NCI-H510A (cell line): ENCODE measurements at regions not wholly inside any gene's neighbourhood (a gene's known extent, or its start where the extent isn't known, plus 50 kb on each side); places are given as distances from the start of the nearest gene placed in this dataset.

Experiments
- DNase-seq: peaks from one replicate; lab custom pipeline; 2025; lab: John Stamatoyannopoulos, UW

DNA sequence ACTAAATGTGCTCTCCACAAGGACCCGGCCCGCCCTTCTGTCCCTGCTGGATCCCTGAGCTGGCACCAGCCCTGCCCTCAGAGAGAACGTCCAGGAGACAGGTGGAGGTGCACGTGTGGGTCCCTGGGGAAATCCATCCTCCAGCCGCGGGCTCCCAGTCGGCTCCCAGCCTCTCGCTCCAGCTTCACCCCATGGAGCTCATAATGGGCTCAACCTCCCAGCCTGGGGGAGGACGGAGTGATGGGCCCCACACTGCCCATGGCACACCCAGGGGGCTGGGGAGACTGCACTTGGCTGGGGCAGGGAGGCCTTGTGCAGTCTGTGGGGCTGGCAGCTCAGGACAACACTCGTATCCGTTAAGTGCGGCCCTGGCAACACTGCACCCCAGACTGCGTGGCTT is 250.5 kb downstream of the TMEM121 start:
- no peak for DNase-seq

DNA sequence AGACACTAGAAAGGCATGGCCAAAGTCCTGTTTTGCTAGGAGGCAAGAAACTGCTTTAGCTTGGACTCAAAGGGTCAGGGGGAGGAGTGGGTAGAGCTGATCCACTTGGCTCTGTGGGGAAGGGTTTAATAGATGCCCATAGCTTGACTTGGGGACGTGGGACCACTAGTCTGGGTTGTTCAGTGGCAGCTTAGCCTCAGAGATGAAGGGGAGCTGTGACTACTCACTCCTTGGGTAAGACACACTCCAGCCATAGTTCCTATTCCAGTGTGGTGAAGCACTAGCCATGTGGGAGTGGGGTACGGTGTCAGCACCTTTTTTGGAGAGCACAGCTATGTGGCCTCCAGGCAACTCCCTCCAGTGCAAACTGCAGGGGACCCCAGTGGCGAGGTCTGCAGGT is 257.3 kb downstream of the TMEM121 start:
- DNase-seq, result no peak

DNA sequence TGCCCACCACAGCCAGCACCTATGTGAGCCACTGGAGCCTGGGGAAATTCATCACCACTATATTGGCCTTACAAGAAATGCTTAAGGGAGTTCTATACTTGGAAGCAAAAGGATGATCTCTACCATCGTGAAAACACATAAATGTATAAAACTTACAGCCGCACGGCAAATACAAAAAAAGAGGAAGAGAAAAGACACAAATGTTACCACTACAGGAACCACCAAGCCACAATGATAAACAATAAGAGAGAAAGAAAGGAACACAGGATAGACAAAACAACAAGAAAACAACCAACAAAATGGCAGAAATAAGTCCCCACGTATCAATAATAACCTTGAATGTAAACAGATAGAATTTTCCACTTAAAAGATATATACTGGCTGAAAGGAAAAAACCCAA is 267.5 kb downstream of the TMEM121 start:
- no peak for DNase-seq

DNA sequence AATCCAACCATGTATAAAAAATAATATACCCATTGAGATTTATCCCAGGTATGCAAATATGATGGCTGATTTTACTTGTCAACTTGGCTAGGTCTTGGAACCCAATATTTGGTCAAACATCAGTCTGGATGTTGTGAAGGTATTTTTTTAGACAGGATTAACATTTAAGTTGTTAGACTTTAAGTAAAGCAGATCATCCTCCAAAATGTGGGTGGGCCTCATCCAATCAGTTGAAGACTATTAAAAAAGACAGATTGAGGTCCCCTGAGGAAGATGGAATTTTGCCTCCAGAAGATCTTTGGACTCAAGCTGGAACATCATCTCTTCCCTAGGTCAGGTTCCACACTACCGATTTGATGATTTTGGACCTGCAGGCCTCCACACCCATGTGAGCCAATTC is 271.2 kb downstream of the TMEM121 start:
- DNase-seq, result no peak

DNA sequence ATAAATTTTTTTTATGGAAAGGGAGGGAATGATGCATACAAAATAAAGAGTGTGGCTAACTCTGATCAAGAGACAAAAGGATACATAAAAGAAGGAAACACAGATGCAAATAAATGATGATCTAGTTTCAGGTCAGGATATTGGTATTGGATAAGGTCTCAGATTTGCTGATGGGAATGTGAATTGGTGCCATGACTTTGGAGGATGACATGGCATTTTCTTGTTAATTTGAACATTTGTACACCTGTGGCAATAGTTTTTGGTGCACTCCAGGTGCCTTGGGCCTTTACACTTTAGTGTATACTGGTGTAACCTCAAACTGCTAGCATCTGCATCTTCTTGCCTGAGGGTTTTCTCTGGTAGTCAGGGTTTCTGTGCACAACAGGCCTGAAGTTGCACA is 279.3 kb downstream of the TMEM121 start:
- no peak for DNase-seq

DNA sequence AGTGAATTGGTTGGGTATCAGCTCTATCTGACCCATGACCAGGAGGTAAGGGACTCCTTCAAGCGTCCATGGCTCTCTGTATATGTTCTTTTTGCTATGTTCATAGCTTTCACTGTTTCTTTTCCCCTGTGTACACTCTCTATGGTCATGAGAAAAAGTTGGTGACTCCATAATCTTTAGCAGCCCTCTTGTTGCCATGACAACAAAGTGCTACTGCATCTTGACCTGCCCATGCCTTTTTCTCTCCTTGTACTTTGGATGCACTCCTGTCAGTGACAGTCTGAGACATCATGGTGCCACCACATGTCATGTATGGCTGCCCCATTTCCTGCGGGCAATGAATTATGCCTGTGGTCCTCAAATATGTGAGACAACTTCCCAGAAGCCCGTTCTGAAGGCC is 280.2 kb downstream of the TMEM121 start:
- no peak for DNase-seq

DNA sequence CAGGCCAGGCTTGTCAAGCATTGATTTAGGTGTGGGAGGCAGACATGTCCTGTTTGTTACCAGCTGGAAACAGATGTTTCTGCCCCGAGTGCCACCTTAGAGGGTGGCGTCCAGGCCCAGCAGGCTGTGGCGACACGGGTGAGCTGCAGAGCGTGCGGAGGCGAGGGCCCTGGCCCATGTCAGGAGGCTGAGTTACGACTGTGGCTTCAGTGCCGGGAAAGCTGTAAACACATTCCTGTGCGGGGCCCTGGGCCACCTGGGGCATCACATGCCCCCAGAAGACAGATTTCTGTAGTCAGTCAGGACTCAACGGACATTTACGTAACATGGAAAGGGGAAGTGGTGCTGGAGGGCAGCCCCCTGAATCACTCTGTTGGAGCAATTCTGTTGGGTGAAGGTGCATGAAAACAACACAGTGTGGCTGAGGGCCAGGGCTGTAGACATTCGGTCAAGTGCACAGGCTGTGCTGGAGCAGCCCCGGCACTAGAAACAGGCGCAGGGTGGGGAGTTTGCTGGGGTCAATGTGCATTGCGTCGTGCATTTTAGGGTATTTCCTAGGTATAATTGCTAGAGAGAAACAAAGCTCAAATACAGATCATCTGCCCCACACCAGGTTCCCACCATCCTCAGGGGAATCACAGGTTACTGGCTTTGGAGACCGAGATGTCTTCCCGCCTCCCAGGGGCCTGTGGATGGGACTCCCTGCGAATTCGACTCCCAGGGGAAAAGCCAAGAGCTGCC is 291.8 kb downstream of the TMEM121 start:
- DNase-seq, result no peak

DNA sequence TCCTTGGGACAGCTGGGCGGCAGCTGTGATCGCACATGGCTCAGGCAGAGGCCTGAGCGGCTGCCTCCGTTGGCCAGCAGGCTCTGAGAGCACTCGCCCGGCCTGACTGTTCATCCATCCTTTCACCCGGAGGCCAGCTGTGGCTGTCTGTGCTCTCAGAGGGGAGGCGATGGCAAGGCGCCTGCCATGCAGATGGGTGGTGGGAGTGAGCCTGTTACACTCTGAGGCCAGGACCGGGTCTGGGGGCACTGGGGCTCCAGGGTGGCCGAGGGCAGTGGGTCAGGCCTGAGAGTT is 292.3 kb downstream of the TMEM121 start:
- no peak for DNase-seq

DNA sequence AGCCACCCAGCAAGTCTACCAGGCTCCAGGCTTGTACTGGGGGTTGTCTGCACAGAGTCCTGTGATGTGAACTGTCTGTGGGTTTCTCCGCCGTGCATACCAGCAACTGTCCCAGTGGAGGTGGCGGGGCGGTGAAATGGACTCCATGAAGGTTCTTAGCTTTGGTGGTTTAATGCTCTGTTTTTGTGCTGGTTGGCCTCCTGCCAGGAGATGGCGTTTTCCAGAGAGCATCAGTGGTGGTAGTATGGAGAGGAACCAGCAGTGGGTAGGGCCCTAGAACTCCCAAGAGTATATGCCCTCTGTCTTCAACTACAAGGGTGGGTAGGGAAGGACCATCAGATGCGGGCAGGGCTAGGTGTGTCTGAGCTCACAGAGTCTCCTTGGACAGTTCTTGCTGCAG is 303.8 kb downstream of the TMEM121 start:
- DNase-seq, result no peak

DNA sequence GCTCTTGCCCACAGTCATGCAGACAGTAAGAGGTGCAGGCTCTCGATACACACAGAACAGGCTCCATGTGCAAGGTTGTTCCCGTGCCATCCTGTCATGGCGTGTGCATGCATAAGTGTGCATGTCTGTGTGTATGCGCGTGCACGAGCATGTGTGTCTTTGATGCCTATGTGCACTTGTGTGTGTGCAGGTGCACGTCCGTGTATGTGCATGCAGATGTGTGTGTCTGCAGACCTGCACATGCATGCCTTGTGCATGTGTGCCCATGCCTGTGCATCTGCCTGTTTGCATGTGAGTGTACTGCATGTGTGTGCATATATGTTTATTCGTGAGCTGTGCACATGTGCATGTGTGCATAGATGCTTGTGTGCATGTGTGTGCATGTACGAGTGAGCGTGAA is 309.8 kb downstream of the TMEM121 start:
- DNase-seq, result no peak

DNA sequence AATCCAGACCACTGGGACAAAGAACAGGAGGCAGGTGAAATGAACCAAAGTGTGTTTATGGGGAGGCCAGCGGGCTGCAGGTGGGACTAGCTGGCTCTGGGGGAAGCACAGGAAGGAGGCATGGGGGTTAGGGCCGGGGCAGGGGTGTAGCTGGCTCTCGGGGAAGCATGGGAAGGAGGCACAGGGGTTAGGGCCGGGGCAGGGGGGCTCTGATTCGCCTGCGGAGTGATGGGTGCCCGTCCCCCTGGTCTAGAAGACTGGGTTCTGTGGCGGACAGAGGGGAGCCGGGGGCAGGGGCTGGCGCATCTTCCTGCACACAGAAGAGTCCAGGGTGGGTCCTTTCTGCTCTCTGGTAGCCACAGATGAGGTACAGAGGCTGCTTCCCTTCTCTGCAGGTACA is 310.3 kb downstream of the TMEM121 start:
- DNase-seq, result no peak

DNA sequence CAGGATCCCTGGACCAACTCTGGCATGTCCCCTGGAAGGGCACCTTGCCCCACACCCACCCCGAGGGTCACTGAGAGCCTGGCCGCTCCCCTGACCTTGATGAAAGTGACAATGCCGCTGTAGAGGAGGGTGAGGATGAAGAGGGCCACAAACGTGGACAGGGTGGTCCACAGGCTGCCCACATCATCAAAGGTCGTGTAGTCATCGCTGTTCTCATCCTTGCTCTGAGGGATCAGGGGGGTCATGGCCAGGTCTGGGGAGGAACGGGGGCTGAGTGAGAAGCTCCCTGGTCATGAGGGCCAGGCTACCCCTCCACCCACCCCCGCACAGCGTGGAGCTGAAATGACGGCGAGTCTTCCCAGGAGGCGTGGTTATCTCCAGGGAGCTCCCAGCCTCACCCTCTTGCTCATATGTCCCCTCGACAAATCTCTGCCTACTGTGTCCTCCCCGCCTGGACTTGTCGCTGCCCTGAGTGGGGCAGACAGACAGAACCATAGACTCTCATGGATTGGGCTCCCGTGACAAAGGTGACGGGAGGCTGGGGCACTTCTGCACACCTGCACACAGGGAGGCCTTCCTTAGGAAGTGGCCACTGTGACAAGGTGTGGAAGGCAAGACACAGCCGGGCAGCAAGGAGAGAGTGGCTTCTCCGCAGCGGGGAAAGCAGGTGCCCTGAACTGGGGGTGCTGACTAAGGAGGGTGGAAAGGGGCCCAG is 311.1 kb downstream of the TMEM121 start:
- DNase-seq, result no peak

DNA sequence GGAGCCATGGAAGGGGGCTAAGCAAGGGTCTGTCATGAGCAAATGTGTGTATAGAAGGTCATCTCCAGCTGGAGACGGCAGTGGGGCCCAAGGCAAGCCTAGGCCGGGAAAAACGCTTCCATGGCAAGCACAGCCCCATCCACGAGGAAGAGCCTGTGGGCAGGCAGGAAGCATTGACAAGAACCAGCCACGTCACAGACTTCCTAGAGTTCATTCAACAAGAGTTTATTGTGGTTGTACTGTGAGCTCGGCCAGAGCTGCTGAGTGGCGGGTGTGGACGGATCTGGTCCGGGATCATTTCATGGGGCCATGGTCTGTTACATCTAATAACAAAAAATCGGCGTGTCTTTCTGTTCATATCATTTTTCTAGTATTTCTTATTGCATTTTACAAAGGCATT is 311.7 kb downstream of the TMEM121 start:
- no peak for DNase-seq

DNA sequence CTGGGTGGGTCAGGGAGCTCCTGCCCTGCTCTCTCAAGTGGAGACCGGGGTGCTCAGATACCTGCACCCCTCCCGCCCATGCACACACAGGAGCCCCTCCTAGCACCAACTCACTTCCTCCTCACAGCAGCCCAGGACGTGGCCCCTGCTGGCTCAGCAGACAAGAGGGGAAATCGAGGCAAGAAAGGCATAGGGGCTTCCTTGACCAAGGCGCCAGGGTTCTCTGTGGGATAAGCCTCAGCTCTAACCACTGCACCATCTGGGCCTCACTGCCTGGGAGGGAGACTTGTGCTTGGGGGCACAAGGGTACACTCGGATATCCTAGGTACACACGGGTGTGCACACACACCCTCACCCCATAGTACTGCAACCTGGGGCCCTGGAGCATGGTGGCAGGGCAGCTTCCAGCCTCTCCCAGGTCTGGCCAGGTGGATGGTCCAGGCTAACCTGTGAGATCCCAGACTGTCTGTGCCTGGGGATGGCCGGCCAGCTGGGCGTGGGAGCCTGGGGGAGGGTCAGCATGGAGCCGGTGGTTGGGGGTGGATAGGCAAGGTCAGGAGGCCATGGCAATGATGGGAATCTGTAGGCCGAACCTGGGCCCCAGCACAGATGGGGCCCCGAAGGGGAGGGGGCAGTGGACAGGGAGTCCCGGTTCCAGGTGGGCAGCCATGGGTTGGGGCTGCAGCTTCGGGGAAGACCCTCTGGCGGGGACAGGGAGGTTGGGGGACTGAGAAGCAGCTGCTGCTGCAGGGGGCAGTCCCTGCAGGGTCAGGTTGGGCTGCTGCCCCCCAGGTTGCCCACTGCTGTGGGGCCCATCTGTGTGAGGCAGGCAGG is 312.4 kb downstream of the TMEM121 start:
- DNase-seq, result no peak

DNA sequence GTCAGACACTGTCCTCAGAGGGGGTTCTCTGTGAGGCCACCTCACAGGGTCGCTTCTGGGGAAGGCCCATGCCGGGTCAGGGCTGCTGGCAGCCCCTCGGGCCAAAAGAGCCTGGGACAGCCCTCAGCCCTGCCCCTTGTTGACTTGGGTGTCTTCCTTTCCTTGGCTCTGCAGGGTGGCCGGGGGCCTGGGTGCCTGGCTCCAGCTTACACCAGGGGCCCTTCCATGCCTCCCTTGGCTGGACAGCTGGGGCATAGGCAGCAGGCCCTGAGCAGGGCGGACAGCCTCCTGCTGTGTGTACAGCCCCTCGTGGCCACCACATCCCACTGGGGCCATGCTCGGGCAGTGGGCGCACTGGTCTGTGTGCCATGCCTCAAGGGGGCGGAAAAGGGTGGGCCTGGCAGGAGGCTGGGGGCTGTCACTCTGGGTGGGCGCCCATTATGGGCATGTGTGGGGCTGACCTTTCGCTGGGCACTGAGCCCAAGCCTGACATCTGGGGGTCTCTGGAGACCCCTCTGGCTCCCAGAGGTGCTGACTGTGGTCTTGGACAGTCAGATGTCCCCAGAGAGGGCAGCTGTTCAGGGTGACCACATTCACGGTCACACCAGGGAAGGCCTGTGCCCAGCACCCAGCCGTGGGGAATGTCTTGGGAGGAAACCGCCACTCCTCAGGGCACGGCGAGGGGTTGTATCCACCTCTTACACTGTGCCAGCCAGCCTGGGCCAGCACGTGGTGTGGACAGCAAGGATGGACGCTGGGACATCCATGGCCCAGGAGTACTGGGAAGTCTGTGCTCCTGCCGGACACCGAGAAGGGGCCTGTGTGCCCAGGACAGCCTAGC is 313.3 kb downstream of the TMEM121 start:
- DNase-seq, result no peak

DNA sequence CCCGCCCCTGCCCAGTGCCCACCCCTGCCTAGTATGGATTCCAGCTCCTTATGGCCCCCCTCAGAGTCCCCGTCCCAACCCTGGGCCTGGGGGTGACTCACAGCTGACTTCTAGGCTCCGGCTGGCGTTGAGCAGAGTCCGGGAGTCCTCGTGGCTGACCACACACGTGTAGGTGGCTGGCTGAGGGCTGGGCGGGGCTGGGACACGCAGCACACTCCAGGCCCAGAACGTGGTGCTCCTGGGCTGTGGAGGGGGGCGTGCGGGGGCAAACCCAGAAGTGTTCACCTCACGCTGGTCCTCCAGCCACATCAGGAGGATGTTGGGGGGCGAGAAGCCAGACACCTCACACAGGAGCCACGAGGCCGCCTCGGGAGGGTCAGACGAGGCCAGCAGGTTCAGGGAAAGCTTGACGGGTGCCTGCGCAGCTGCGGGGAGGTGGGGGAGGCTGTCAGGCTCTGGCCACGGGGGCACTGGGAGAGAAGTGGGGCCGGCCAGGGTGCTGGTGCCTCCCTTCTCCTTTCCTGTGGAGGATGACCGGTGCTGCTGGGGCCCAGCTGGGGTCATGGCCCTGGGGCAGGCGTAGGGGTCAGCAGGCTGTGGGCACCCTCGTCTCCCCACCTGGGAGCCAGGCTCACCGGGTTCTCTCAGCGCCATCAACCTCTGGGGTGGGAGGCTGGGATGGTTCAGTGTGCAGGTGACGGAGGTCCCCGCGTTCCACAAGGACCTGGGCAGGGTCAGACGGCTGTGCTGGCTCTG is 314.1 kb downstream of the TMEM121 start:
- no peak for DNase-seq

DNA sequence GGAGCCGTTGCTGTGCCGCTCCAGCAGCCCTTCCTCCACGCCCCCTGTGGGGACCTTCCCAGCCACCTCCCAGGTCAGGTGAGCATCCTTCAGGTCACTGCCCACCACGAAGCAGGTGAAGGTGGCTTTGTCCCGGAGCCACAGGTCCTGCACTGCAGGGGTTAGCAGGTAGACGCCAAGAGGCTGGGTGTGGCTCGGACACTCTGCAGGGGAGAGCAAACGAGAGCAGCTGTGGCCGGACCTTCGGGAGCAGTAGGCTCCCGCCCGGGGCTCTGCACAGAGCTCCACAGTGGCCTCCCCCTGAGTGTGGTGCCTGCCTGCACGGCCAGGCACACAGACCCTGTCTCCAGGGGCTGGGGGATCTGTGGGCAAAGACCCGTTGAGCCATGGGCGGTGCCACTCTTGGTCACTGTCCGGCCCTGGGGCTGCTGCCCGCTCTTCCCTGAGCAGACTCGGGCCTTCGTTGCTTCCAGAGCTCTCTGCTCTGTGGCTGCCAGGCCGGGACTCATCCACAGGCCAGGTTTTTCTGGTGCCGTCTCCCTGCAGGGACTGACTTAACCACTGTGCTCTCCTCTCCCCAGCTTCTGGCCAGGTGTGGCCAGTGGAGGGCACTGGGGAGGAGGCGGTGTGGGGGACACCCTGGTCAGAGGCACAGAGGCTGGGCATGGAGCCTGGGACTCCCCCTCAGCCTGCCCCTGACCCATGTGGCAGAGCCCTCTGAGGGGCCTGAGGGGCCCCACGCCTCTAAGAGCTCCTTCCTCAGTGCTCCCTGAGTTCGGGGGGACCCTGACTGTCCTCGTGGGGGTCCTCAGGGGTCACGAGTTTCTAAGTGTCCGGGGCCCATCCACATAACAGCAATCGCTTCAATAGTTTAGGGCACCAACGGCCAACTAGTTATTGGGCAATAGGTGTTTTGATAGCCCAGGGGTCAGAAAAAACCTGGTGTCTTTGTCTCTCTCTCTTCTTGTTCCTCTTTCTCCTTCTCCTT is 314.9 kb downstream of the TMEM121 start:
- no peak for DNase-seq

DNA sequence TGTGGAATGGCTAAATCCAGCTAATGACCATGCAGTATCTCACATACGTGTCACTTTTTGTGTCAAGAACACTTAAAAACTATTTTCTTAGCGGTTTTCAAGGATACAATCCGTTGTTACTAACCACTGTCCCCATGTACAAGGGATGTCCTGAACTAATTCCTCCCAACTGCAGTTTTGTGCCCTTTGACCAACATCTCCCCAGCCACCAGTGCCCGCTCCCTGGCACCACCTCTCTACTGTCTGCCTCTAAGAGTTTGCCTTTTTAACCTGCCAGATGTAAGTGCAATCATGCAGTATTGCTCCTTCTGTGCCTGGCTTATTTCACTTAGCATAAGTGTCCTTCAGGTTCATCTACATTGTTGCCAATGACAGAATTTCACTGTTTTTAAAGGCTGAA is 315.7 kb downstream of the TMEM121 start:
- DNase-seq, result no peak

DNA sequence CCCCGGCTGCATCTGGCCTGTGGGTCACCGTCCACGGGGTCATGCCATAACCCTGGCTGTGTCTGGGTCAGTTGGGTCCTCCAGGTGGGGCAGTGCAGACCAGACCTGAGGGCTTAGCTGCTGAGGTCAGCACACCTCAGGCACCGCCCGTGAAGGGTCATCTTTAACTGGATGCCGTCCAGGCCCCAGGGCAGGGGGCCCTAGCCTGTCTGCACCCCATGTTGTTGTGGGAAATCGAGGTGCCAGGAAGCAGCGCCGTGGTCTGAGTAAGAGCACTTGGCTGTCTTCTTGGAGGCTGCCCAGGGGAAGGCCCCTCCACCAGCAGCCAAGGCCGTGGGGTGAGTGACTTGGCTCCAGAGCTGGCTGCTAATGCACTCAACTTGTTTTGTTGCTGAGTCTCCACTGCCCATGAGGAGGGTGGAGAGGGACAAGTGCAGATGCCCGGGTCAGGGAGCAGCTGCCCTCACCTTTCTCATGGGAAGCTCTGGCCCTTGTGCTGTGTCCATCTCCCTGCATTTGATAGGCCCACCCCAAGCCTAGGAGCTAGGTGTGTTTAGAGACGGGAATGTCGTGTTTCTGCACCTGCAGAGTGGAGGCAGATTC is 317.2 kb downstream of the TMEM121 start:
- no peak for DNase-seq
